ENCODE measurements at regions not wholly inside any gene's neighbourhood (a gene's known extent, or its start where the extent isn't known, plus 50 kb on each side); places are given as distances from the start of the nearest gene placed in this dataset.

GRCh38 chr20:23203310-23203709, 117.2 kb upstream of the CD93 start (continued):
- TF ChIP-seq BCLAF1 (IDR thresholded peaks at IDR 0.05) (no peak), KLF5 (IDR thresholded peaks at IDR 0.05; ENCODE audit: partially characterized antibody) (no peak), IKZF2 (IDR thresholded peaks at IDR 0.05) (no peak), NRF1 (conservative IDR thresholded peaks at IDR 0.05; ENCODE audit: low read depth, low read length) (no peak), POU2F2 (IDR thresholded peaks at IDR 0.05; ENCODE audit: borderline replicate concordance, low read depth, low read length) (no peak), MEF2B (IDR thresholded peaks at IDR 0.05; ENCODE audit: partially characterized antibody, poor library complexity, severe bottlenecking) (no peak)

- H2AFZ ChIP-seq (ENCODE audit: control insufficient read depth, low read depth, low read length), result no peak overlapping the region
- ATAC-seq, result no peak
- ChIA-PET SMC1A (ENCODE audit: uncharacterized antibody, unreplicated experiment) (interaction anchor here (0.6 to 4.0 kb wide), 28 partner anchors 10 to 510 kb away, joined by 3 to 32 read pairs (median 3); no protein-coding TSS in a partner anchor), POLR2A (interaction anchor here (0.9 kb wide), 2 partner anchors 55 to 151 kb away, joined by 3 to 5 read pairs; no protein-coding TSS in a partner anchor), RAD21 (ENCODE audit: unreplicated experiment) (interaction anchor here (0.6 to 3.1 kb wide), 19 partner anchors 22 to 511 kb away, joined by 3 to 30 read pairs (median 4); partner anchors contain the start of gene THBD), CTCF (interaction anchor here (0.6 to 4.3 kb wide), 32 partner anchors 8 to 862 kb away, joined by 3 to 37 read pairs (median 6); partner anchors contain the start of gene CD93)
- peaks cover 0 to 4% of the 10 kb centered on the region in 2 experiments; a peak in 1 of 4 replicates for H3K27me3 ChIP-seq (replicated peaks in 1 of 2; ENCODE audit: control insufficient read depth in 2 of 2, insufficient read depth in 2 of 2, low read length in 1 of 2)
- no peak overlapping the region for H3K4me3 ChIP-seq
- no peak for TF ChIP-seq USF1 (IDR thresholded peaks at IDR 0.05; ENCODE audit: borderline replicate concordance, extremely low read length, insufficient read depth, low read depth, low read length)
- no peak for TF ChIP-seq SIN3A (IDR thresholded peaks at IDR 0.05; ENCODE audit: low read depth, low read length)
- TF ChIP-seq ZNF274 (IDR thresholded peaks at IDR 0.05; ENCODE audit: insufficient read depth, insufficient read length), result no peak
- no peak for TF ChIP-seq KDM1A (IDR thresholded peaks at IDR 0.05; ENCODE audit: borderline replicate concordance)
- TF ChIP-seq ASH2L (IDR thresholded peaks at IDR 0.05; ENCODE audit: borderline replicate concordance, low read depth), result no peak
- no peak for TF ChIP-seq CBX5 (IDR thresholded peaks at IDR 0.05; ENCODE audit: low read depth)
- in situ Hi-C loops (cut with MboI), result no loop called here
- no peak overlapping the region for H3K4me2 ChIP-seq (ENCODE audit: control insufficient read depth, insufficient read depth)
- H3K36me3 ChIP-seq (ENCODE audit: control insufficient read depth in 2 of 2, insufficient read depth in 2 of 2, low read length in 1 of 2), result no peaks in the 10 kb centered on the region
- no peaks in the 10 kb centered on the region for H3K4me1 ChIP-seq (ENCODE audit: control insufficient read depth, insufficient read depth, low read length)
- no peaks in the 10 kb centered on the region for H4K20me1 ChIP-seq (ENCODE audit: control insufficient read depth, insufficient read depth)
- H3K9me3 ChIP-seq (replicated peaks; ENCODE audit: control insufficient read depth, insufficient read depth, low read length), result no peaks in the 10 kb centered on the region; the same call in 2 of the 3 replicates
- no peak overlapping the region for H3K9ac ChIP-seq (ENCODE audit: control insufficient read depth, insufficient read depth, low read length)
- WGBS (ENCODE audit: insufficient coverage, insufficient replicate concordance, low lambda C conversion rate, missing lambda C conversion rate), result 26% methylated on average over 6 of the region's 6 CpGs
- FAIRE-seq, result no peak
- no TSS peak for BruUV-seq (replicated peaks)
- no peak overlapping the region for H3K27ac ChIP-seq (ENCODE audit: control insufficient read depth, insufficient read depth)
- no peaks in the 10 kb centered on the region for H3K79me2 ChIP-seq (ENCODE audit: control insufficient read depth, insufficient read depth, low read length)
- intact Hi-C loops (cut with micrococcal nuclease; ENCODE audit: unreplicated experiment), result loop anchor here (5.0 kb wide), 1 partner anchor 149 kb away; no protein-coding TSS in a partner anchor
- no peak for DNase-seq (ENCODE audit: low read depth, low spot score)
These were observed 115.5 kb upstream of the CD93 start for GRCh38 chr20:23201658-23202057.

Data from GM12878 (cell line).